WTC11 (cell line): ENCODE measurements at regions not wholly inside any gene's neighbourhood (a gene's known extent, or its start where the extent isn't known, plus 50 kb on each side); places are given as distances from the start of the nearest gene placed in this dataset.

Experiments
- ATAC-seq: fragments of 200-7000 bp; cut with Tn5 transposase; 2 replicates; pipeline ENCODE4 v1.10.0; 2021; ENCODE audit warnings: mild to moderate bottlenecking, moderate library complexity
- CTCF ChIA-PET: fragments of 300-600 bp; sonication (Branson Sonifier 250); formaldehyde crosslinking; loops from one replicate; lab custom pipeline; 2021; ENCODE audit warnings: antibody characterized with exemption; lab: Charles Lee
- POLR2A ChIA-PET: fragments of 350-600 bp; sonication (Branson Sonifier 250); formaldehyde crosslinking; loops from one replicate; lab custom pipeline; 2021; ENCODE audit warnings: antibody characterized with exemption; lab: Charles Lee
- DNase-seq: peaks from one replicate; pipeline ENCODE4 v3.0.0; 2021; ENCODE audit warnings: low spot score
- H3K27ac Mint-ChIP-seq: 2 replicates; pipeline ENCODE4 v1.8.0; 2021; ENCODE audit warnings: mixed read lengths
- H3K27me3 Mint-ChIP-seq: 2 replicates; pipeline ENCODE4 v1.8.0; 2021; ENCODE audit warnings: low read depth, mild to moderate bottlenecking, moderate library complexity, mixed read lengths
- H3K36me3 Mint-ChIP-seq: 2 replicates; pipeline ENCODE4 v1.8.0; 2021; ENCODE audit warnings: mixed read lengths
- H3K4me1 Mint-ChIP-seq: 2 replicates; pipeline ENCODE4 v1.8.0; 2022; ENCODE audit warnings: mixed read lengths
- H3K4me3 Mint-ChIP-seq: 2 replicates; pipeline ENCODE4 v1.8.0; 2021; ENCODE audit warnings: mild to moderate bottlenecking, moderate library complexity, mixed read lengths
- H3K9me3 Mint-ChIP-seq: 2 replicates; pipeline ENCODE4 v1.8.0; 2021; ENCODE audit warnings: mixed read lengths
- ATF3 ChIP-seq: sonication (generic); formaldehyde crosslinking; conservative IDR thresholded peaks from 2 replicates; pipeline ENCODE4 v1.8.1; 2022; ENCODE audit warnings: mild to moderate bottlenecking, missing genetic modification reagents
- CBFB ChIP-seq: sonication (generic); formaldehyde crosslinking; IDR thresholded peaks from 2 replicates; pipeline ENCODE4 v1.8.1; 2022; ENCODE audit warnings: mild to moderate bottlenecking, low read depth, missing genetic modification reagents
- CREB1 ChIP-seq: sonication (generic); formaldehyde crosslinking; IDR thresholded peaks from 2 replicates; pipeline ENCODE4 v1.8.0; 2023; ENCODE audit warnings: mild to moderate bottlenecking, missing genetic modification reagents
- ESRRA ChIP-seq: sonication (generic); formaldehyde crosslinking; IDR thresholded peaks from 2 replicates; pipeline ENCODE4 v1.8.1; 2022; ENCODE audit warnings: mild to moderate bottlenecking, missing genetic modification reagents, borderline replicate concordance
- FOXK1 ChIP-seq: sonication (generic); formaldehyde crosslinking; IDR thresholded peaks from 2 replicates; pipeline ENCODE4 v1.8.0; 2022; ENCODE audit warnings: mild to moderate bottlenecking, moderate library complexity, missing genetic modification reagents
- NR1H2 ChIP-seq: sonication (generic); formaldehyde crosslinking; IDR thresholded peaks from 2 replicates; pipeline ENCODE4 v1.9.0; 2021; ENCODE audit warnings: mild to moderate bottlenecking, moderate library complexity, missing genetic modification reagents
- SMAD3 ChIP-seq: sonication (generic); formaldehyde crosslinking; IDR thresholded peaks from 2 replicates; pipeline ENCODE4 v1.8.0; 2022; ENCODE audit warnings: missing genetic modification reagents, mild to moderate bottlenecking, borderline replicate concordance
- STAT6 ChIP-seq: sonication (generic); formaldehyde crosslinking; conservative IDR thresholded peaks from 2 replicates; pipeline ENCODE4 v1.8.1; 2023; ENCODE audit warnings: mild to moderate bottlenecking, low read depth, missing genetic modification reagents, moderate library complexity
- USF1 ChIP-seq: sonication (generic); formaldehyde crosslinking; IDR thresholded peaks from 2 replicates; pipeline ENCODE4 v1.8.0; 2022; ENCODE audit warnings: mild to moderate bottlenecking, missing genetic modification reagents
- ZMAT4 ChIP-seq: fragments of 250-450 bp; sonication (Bioruptor Pico); IDR thresholded peaks from 2 replicates; pipeline ENCODE4 v1.9.0; 2021; ENCODE audit warnings: mild to moderate bottlenecking
- ZNF281 ChIP-seq: sonication (generic); formaldehyde crosslinking; IDR thresholded peaks from 2 replicates; pipeline ENCODE4 v1.8.0; 2023; ENCODE audit warnings: mild to moderate bottlenecking, missing genetic modification reagents

GRCh38 chr12:4859478-4860210, 50.1 kb upstream of the KCNA1 start:
- no peak overlapping the region for H3K27ac Mint-ChIP-seq
- no peak overlapping the region for H3K4me3 Mint-ChIP-seq
- ChIA-PET POLR2A (no interaction called here), CTCF (interaction anchor here (0.8 to 3.5 kb wide), 5 partner anchors 11 to 423 kb away, joined by 3 to 37 read pairs (median 11); partner anchors contain the start of gene KCNA1)
- TF ChIP-seq ESRRA (CRISPR knock-in tag) = no peak
- no peak for TF ChIP-seq STAT6 (CRISPR knock-in tag)
- TF ChIP-seq ZMAT4 (CRISPR knock-in tag) = no peak
- TF ChIP-seq CREB1 (CRISPR knock-in tag) = no peak
- no peak for TF ChIP-seq FOXK1 (CRISPR knock-in tag)
- TF ChIP-seq SMAD3 = no peak
- TF ChIP-seq ZNF281 (CRISPR knock-in tag) = no peak
- TF ChIP-seq NR1H2 (CRISPR knock-in tag) = no peak
- no peak for TF ChIP-seq USF1 (CRISPR knock-in tag)
- no peak for TF ChIP-seq ATF3
- TF ChIP-seq CBFB (CRISPR knock-in tag) = no peak
- H3K9me3 Mint-ChIP-seq = no peaks in the 10 kb centered on the region
- H3K36me3 Mint-ChIP-seq = no peaks in the 10 kb centered on the region
- ATAC-seq (no peak), DNase-seq (no peak)
- H3K27me3 Mint-ChIP-seq = peaks cover 45% of the 10 kb centered on the region
- H3K4me1 Mint-ChIP-seq = peaks cover 16% of the 10 kb centered on the region
